A549 (cell line): ENCODE measurements at regions not wholly inside any gene's neighbourhood (a gene's known extent, or its start where the extent isn't known, plus 50 kb on each side); places are given as distances from the start of the nearest gene placed in this dataset.

Source experiments
- ATAC-seq, 2 experiments: fragments of 200-7000 bp in 1 of 2; fragments of >200 bp in 1 of 2; cut with Nextera tagmentation in 1 of 2; cut with Tn5 transposase in 1 of 2; 3 replicates each; pipeline versions ENCODE4 v1.8.0 to v1.9.1; 2018 to 2020; ENCODE audit warnings: mild to moderate bottlenecking in 1 of 2, moderate library complexity in 1 of 2
- CTCF ChIA-PET: fragments of 300-600 bp; sonication (Branson Sonifier 250); formaldehyde crosslinking; extraction: SDS; loops from one replicate; lab custom pipeline; 2021; ENCODE audit warnings: antibody characterized with exemption, inconsistent platforms; lab: Yijun Ruan, JAX
- POLR2A ChIA-PET: fragments of 350-600 bp; formaldehyde crosslinking; extraction: SDS; loops from one replicate; lab custom pipeline; 2021; ENCODE audit warnings: antibody characterized with exemption, inconsistent platforms; lab: Yijun Ruan, JAX
- DNase-seq, 2 experiments: peaks; one replicate each; pipeline versions ENCODE4 v3.0.0 to v3.0.0-alpha.2; 2011 to 2016; ENCODE audit warnings: low read depth in 1 of 2, low spot score in 1 of 2
- FAIRE-seq: peaks from 2 replicates; lab custom pipeline; 2011; peaks lifted over from hg19 to GRCh38; lab: Jason Lieb, UNC
- H3K27ac ChIP-seq, 2 experiments: fragments of >200 bp; sonication (Bioruptor Twin); formaldehyde crosslinking; 3 replicates each; pipeline ENCODE4 v1.5.1; 2016 to 2017
- H3K4me1 ChIP-seq: fragments of >200 bp; sonication (Bioruptor Twin); formaldehyde crosslinking; 3 replicates; pipeline ENCODE4 v1.6.1; 2016
- H3K4me2 ChIP-seq: fragments of >200 bp; sonication (Bioruptor Twin); formaldehyde crosslinking; 3 replicates; pipeline ENCODE4 v1.6.1; 2016
- H3K4me3 ChIP-seq: fragments of >200 bp; sonication (Bioruptor Twin); formaldehyde crosslinking; 3 replicates; pipeline ENCODE4 v1.5.1; 2016
- H3K9me3 ChIP-seq: fragments of >200 bp; sonication (Bioruptor Twin); formaldehyde crosslinking; 3 replicates; pipeline ENCODE4 v1.6.1; 2016
- CBX2 ChIP-seq: fragments of 200-600 bp; sonication (generic); IDR thresholded peaks from 2 replicates; pipeline ENCODE4 v1.6.1; 2016; ENCODE audit warnings: low read depth, mild to moderate bottlenecking, borderline replicate concordance
- CHD2 ChIP-seq: fragments of 150-350 bp; IDR thresholded peaks from 2 replicates; pipeline ENCODE4 v1.6.1; 2014; ENCODE audit warnings: low read length; ENCODE audit not compliant: partially characterized antibody
- FOSB ChIP-seq: fragments of 250-450 bp; sonication (Bioruptor Pico); IDR thresholded peaks from 2 replicates; pipeline ENCODE4 v1.5.0; 2020; ENCODE audit warnings: mild to moderate bottlenecking, moderate library complexity
- FOSL2 ChIP-seq, 2 experiments: fragments of 450-650 bp in 1 of 2; fragments of >200 bp in 1 of 2; sonication (Bioruptor Twin) in 1 of 2; formaldehyde crosslinking; IDR thresholded peaks; 2 replicates each; pipeline versions ENCODE4 v1.5.0 to v1.6.1; 2016 to 2020; ENCODE audit warnings: mild to moderate bottlenecking in 1 of 2, moderate library complexity in 1 of 2
- KDM1A ChIP-seq: fragments of 200-600 bp; sonication (generic); IDR thresholded peaks from 2 replicates; pipeline ENCODE4 v1.6.1; 2016; ENCODE audit warnings: low read depth, mild to moderate bottlenecking
- MAFK ChIP-seq: fragments of 450-650 bp; IDR thresholded peaks from 2 replicates; pipeline ENCODE4 v1.6.1; 2014; ENCODE audit not compliant: partially characterized antibody
- MAZ ChIP-seq: fragments of 150-350 bp; IDR thresholded peaks from 2 replicates; pipeline ENCODE4 v1.6.1; 2014; ENCODE audit warnings: antibody characterized with exemption, low read depth, low read length, borderline replicate concordance
- MYC ChIP-seq: IDR thresholded peaks from 2 replicates; pipeline ENCODE4 v1.6.1; 2012; ENCODE audit warnings: mild to moderate bottlenecking, inconsistent platforms, low read length, improper control_type of control experiment, borderline replicate concordance
- NPAS2 ChIP-seq: fragments of 250-450 bp; sonication (Bioruptor Pico); IDR thresholded peaks from 2 replicates; pipeline ENCODE4 v1.8.0; 2022; ENCODE audit warnings: mild to moderate bottlenecking, moderate library complexity, borderline replicate concordance
- PHF8 ChIP-seq: fragments of 200-600 bp; sonication (generic); IDR thresholded peaks from 2 replicates; pipeline ENCODE4 v1.6.1; 2016; ENCODE audit warnings: low read depth, mild to moderate bottlenecking, antibody characterized with exemption, moderate library complexity, borderline replicate concordance
- RAD21 ChIP-seq, 2 experiments: fragments of >200 bp in 1 of 2; sonication (Bioruptor Twin) in 1 of 2; formaldehyde crosslinking in 1 of 2; IDR thresholded peaks in 1 of 2; conservative IDR thresholded peaks in 1 of 2; 2 replicates in 1 of 2; 3 replicates in 1 of 2; pipeline ENCODE4 v1.6.1; 2012 to 2018; ENCODE audit warnings: inconsistent platforms in 1 of 2
- RCOR1 ChIP-seq: fragments of 150-350 bp; IDR thresholded peaks from 2 replicates; pipeline ENCODE4 v1.6.1; 2014; ENCODE audit warnings: antibody characterized with exemption, low read length, low read depth
- RFX5 ChIP-seq: fragments of 450-650 bp; IDR thresholded peaks from 2 replicates; pipeline ENCODE4 v1.7.1; 2014; ENCODE audit warnings: antibody characterized with exemption, mild to moderate bottlenecking, moderate library complexity
- SMC3 ChIP-seq: fragments of >200 bp; sonication (Bioruptor Twin); formaldehyde crosslinking; IDR thresholded peaks from 3 replicates; pipeline ENCODE4 v1.6.1; 2018; ENCODE audit warnings: inconsistent platforms
- ZFP36 ChIP-seq: fragments of 450-650 bp; IDR thresholded peaks from 2 replicates; pipeline ENCODE4 v1.6.1; 2014; ENCODE audit warnings: borderline replicate concordance; ENCODE audit not compliant: partially characterized antibody
- ZSCAN20 ChIP-seq: fragments of 250-450 bp; sonication (Bioruptor Pico); IDR thresholded peaks from 2 replicates; pipeline ENCODE4 v1.8.0; 2022; ENCODE audit warnings: mild to moderate bottlenecking, moderate library complexity
- WGBS: methylation state at CpG from one replicate; pipeline ENCODE4 v1.1.6; 2017; ENCODE audit errors: missing lambda C conversion rate; 5-methylcytosine and 5-hydroxymethylcytosine counted together
- TF ChIP-seq, protein P1 (sequence below): fragments of 200-600 bp; sonication (generic); IDR thresholded peaks from 2 replicates; pipeline ENCODE4 v1.6.1; 2016; ENCODE audit warnings: antibody characterized with exemption, mild to moderate bottlenecking, moderate library complexity
- TF ChIP-seq, protein P2 (sequence below): IDR thresholded peaks from 2 replicates; pipeline ENCODE4 v1.6.1; 2012
- TF ChIP-seq, protein P3 (sequence below): IDR thresholded peaks from 2 replicates; pipeline ENCODE4 v1.6.1; 2012
- TF ChIP-seq, protein P4 (sequence below): fragments of 450-650 bp; IDR thresholded peaks from 2 replicates; pipeline ENCODE4 v1.6.1; 2014; ENCODE audit warnings: antibody characterized with exemption
- TF ChIP-seq, protein P5 (sequence below): fragments of >200 bp; sonication (Bioruptor Twin); formaldehyde crosslinking; IDR thresholded peaks from 2 replicates; pipeline ENCODE4 v1.6.1; 2016

DNA sequence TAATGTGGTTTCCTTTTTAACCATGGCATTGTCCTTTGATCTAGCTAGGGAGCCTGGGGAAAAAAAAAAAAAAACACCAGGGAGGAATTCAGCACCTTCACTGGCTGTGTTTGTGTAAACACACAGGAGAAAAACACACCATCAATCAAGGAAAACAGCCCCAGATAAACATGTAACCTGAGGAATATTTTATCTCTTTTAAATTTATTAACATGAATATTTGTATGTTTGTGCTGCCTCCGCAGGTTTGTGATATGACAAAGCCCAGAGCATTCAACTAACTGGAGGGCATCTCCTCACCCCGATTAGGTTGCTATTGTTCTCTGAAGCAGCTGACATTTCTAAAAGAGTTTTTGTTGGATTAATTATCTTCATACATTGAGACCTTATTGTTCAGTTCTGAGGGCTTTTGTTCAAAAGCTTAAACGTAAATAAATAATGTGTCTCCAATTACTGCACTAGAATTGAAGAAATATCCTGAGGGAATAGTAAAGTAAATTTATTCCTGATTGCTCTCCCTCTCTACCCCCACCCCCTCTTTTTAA lies 89.4 kb upstream of the SEMA3E start (continued):
- TF ChIP-seq RFX5, result no peak

DNA sequence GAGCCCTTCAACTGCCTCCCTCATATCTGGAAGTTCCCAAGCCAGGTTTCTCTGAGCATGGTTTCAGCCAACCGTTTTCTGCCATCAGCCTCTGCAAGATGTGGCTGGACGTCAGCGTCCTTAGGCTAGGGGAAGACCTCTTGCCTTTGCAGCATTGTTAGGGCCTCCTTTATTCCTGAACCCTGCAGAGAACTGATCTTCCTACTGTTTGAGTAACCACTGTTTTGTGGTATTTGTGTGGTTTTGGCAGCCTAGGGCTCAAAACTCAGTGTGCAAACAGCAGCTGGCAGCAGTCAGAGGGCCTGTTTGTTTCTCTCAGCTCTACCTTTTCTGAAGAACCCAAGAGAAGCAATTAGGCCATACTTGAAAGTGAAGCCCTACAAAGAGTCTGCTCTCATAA lies 83.4 kb upstream of the SEMA3E start:
- Histone ChIP-seq H3K4me2 (no peak overlapping the region), H3K4me3 (no peak overlapping the region), H3K27ac (no peak overlapping the region), H3K9me3 (no peaks in the 10 kb centered on the region), H3K4me1 (no peaks in the 10 kb centered on the region)
- ChIA-PET POLR2A (no interaction called here), CTCF (interaction anchor here (0.6 kb wide), 1 partner anchor 10 kb away, joined by 3 read pairs; no protein-coding TSS in a partner anchor)
- DNase-seq, result no peak
- no peak for TF ChIP-seq PHF8
- TF ChIP-seq NPAS2 (CRISPR knock-in tag), result no peak
- TF ChIP-seq RCOR1, result no peak
- TF ChIP-seq, protein P1, sequence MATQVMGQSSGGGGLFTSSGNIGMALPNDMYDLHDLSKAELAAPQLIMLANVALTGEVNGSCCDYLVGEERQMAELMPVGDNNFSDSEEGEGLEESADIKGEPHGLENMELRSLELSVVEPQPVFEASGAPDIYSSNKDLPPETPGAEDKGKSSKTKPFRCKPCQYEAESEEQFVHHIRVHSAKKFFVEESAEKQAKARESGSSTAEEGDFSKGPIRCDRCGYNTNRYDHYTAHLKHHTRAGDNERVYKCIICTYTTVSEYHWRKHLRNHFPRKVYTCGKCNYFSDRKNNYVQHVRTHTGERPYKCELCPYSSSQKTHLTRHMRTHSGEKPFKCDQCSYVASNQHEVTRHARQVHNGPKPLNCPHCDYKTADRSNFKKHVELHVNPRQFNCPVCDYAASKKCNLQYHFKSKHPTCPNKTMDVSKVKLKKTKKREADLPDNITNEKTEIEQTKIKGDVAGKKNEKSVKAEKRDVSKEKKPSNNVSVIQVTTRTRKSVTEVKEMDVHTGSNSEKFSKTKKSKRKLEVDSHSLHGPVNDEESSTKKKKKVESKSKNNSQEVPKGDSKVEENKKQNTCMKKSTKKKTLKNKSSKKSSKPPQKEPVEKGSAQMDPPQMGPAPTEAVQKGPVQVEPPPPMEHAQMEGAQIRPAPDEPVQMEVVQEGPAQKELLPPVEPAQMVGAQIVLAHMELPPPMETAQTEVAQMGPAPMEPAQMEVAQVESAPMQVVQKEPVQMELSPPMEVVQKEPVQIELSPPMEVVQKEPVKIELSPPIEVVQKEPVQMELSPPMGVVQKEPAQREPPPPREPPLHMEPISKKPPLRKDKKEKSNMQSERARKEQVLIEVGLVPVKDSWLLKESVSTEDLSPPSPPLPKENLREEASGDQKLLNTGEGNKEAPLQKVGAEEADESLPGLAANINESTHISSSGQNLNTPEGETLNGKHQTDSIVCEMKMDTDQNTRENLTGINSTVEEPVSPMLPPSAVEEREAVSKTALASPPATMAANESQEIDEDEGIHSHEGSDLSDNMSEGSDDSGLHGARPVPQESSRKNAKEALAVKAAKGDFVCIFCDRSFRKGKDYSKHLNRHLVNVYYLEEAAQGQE, result no peak
- no peak for TF ChIP-seq MAFK
- no peak for TF ChIP-seq SMC3
- TF ChIP-seq KDM1A, result no peak
- TF ChIP-seq ZFP36, result no peak
- TF ChIP-seq, protein P2, sequence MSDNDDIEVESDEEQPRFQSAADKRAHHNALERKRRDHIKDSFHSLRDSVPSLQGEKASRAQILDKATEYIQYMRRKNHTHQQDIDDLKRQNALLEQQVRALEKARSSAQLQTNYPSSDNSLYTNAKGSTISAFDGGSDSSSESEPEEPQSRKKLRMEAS, result no peak
- no peak for TF ChIP-seq MAZ
- no peak for TF ChIP-seq CBX2
- TF ChIP-seq, protein P3, sequence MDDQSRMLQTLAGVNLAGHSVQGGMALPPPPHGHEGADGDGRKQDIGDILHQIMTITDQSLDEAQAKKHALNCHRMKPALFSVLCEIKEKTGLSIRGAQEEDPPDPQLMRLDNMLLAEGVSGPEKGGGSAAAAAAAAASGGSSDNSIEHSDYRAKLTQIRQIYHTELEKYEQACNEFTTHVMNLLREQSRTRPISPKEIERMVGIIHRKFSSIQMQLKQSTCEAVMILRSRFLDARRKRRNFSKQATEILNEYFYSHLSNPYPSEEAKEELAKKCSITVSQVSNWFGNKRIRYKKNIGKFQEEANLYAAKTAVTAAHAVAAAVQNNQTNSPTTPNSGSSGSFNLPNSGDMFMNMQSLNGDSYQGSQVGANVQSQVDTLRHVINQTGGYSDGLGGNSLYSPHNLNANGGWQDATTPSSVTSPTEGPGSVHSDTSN, result no peak
- no peak for TF ChIP-seq FOSB (CRISPR knock-in tag)
- no peak for TF ChIP-seq RAD21 (conservative IDR thresholded peaks at IDR 0.05 in 1 of 2, IDR thresholded peaks at IDR 0.05 in 1 of 2)
- no peak for TF ChIP-seq ZSCAN20 (CRISPR knock-in tag)
- TF ChIP-seq, protein P4, sequence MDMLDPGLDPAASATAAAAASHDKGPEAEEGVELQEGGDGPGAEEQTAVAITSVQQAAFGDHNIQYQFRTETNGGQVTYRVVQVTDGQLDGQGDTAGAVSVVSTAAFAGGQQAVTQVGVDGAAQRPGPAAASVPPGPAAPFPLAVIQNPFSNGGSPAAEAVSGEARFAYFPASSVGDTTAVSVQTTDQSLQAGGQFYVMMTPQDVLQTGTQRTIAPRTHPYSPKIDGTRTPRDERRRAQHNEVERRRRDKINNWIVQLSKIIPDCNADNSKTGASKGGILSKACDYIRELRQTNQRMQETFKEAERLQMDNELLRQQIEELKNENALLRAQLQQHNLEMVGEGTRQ, result no peak
- TF ChIP-seq CHD2, result no peak
- TF ChIP-seq, protein P5, sequence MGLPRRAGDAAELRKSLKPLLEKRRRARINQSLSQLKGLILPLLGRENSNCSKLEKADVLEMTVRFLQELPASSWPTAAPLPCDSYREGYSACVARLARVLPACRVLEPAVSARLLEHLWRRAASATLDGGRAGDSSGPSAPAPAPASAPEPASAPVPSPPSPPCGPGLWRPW, result no peak
- TF ChIP-seq MYC, result no peak
- no peak for TF ChIP-seq FOSL2 (IDR thresholded peaks at IDR 0.05)
- no peak for TF ChIP-seq FOSL2 (CRISPR knock-in tag; IDR thresholded peaks at IDR 0.05)
- ATAC-seq, result no peak
- WGBS, result 68% methylated on average over 3 of the region's 3 CpGs
- FAIRE-seq, result no peak
